OCI-LY1 (cell line): ENCODE measurements at regions not wholly inside any gene's neighbourhood (a gene's known extent, or its start where the extent isn't known, plus 50 kb on each side); places are given as distances from the start of the nearest gene placed in this dataset.

Experiments
- H2AFZ ChIP-seq: fragments of 200-600 bp; sonication (generic), shearing (Covaris generic); 2 replicates; pipeline ENCODE4 v1.6.0; 2014; ENCODE audit warnings: antibody characterized with exemption, mild to moderate bottlenecking, low read length
- H3F3A ChIP-seq: fragments of 200-600 bp; sonication (generic), shearing (Covaris generic); 2 replicates; pipeline ENCODE4 v1.6.0; 2014; ENCODE audit warnings: mild to moderate bottlenecking, antibody characterized with exemption, low read length, moderate library complexity; ENCODE audit not compliant: insufficient read depth
- H3K27ac ChIP-seq: fragments of 200-600 bp; sonication (generic); 2 replicates; pipeline ENCODE4 v1.5.1; 2014; ENCODE audit warnings: low read length, mixed run types, mild to moderate bottlenecking, low read depth; ENCODE audit not compliant: poor library complexity, severe bottlenecking
- H3K27me3 ChIP-seq: fragments of 200-600 bp; sonication (generic); 2 replicates; pipeline ENCODE4 v1.6.0; 2014; ENCODE audit warnings: antibody characterized with exemption, mild to moderate bottlenecking, low read length, moderate library complexity; ENCODE audit not compliant: insufficient read depth
- H3K36me3 ChIP-seq: fragments of 200-600 bp; sonication (generic); 2 replicates; pipeline ENCODE4 v1.6.1; 2014; ENCODE audit warnings: mild to moderate bottlenecking, antibody characterized with exemption, low read length, moderate library complexity, mixed read lengths; ENCODE audit not compliant: insufficient read depth
- H3K4me1 ChIP-seq: fragments of 200-600 bp; sonication (generic); 2 replicates; pipeline ENCODE4 v1.5.1; 2014; ENCODE audit warnings: mild to moderate bottlenecking, low read length, moderate library complexity; ENCODE audit not compliant: insufficient read depth, severe bottlenecking
- H3K4me2 ChIP-seq: fragments of 200-600 bp; sonication (generic), shearing (Covaris generic); 2 replicates; pipeline ENCODE4 v1.6.1; 2014; ENCODE audit warnings: low read length
- H3K4me3 ChIP-seq: fragments of 200-600 bp; sonication (generic); 2 replicates; pipeline ENCODE4 v1.5.1; 2014; ENCODE audit warnings: low read length, low read depth, mild to moderate bottlenecking, mixed read lengths; ENCODE audit not compliant: poor library complexity, severe bottlenecking
- H3K79me2 ChIP-seq: fragments of 200-600 bp; shearing (Covaris generic); 2 replicates; pipeline ENCODE4 v1.6.1; 2016; ENCODE audit warnings: mixed run types, low read length, mixed read lengths; ENCODE audit not compliant: insufficient read depth
- H3K9ac ChIP-seq: fragments of 200-600 bp; sonication (generic), shearing (Covaris generic); 2 replicates; pipeline ENCODE4 v1.6.1; 2014; ENCODE audit warnings: mild to moderate bottlenecking, low read length, mixed read lengths
- H3K9me2 ChIP-seq: fragments of 200-600 bp; sonication (generic), shearing (Covaris generic); 2 replicates; pipeline ENCODE4 v1.6.1; 2014; ENCODE audit warnings: low read depth, mild to moderate bottlenecking, low read length, mixed read lengths
- H3K9me3 ChIP-seq: fragments of 200-600 bp; shearing (Covaris generic); 2 replicates; pipeline ENCODE4 v1.6.1; 2014; ENCODE audit warnings: low read length, mixed read lengths
- H4K20me1 ChIP-seq: fragments of 200-600 bp; sonication (generic), shearing (Covaris generic); 2 replicates; pipeline ENCODE4 v1.6.0; 2016; ENCODE audit warnings: mild to moderate bottlenecking, low read length; ENCODE audit not compliant: insufficient read depth
- CTCF ChIP-seq: fragments of 200-600 bp; sonication (generic), shearing (Covaris generic); IDR thresholded peaks from 2 replicates; pipeline ENCODE4 v1.5.1; 2017; ENCODE audit warnings: mild to moderate bottlenecking, antibody characterized with exemption, low read length, moderate library complexity, mixed read lengths
- EZH2 ChIP-seq: fragments of 200-600 bp; sonication (generic), shearing (Covaris generic); IDR thresholded peaks from 2 replicates; pipeline ENCODE4 v1.8.0; 2017; ENCODE audit warnings: borderline replicate concordance, mixed run types, mild to moderate bottlenecking, antibody characterized with exemption, low read length, moderate library complexity, mixed read lengths

- H3K27me3 ChIP-seq: no peaks in the 10 kb centered on the region
- no peak overlapping the region for H3K9ac ChIP-seq
- H3K4me1 ChIP-seq: no peaks in the 10 kb centered on the region
- no peak overlapping the region for H3K4me2 ChIP-seq
- no peaks in the 10 kb centered on the region for H3F3A ChIP-seq
- no peak overlapping the region for H2AFZ ChIP-seq
- H4K20me1 ChIP-seq: no peaks in the 10 kb centered on the region
- H3K9me3 ChIP-seq: no peaks in the 10 kb centered on the region
- no peak overlapping the region for H3K4me3 ChIP-seq
- no peaks in the 10 kb centered on the region for H3K36me3 ChIP-seq
- H3K9me2 ChIP-seq: no peaks in the 10 kb centered on the region
- no peaks in the 10 kb centered on the region for H3K79me2 ChIP-seq
- no peak overlapping the region for H3K27ac ChIP-seq
- TF ChIP-seq EZH2: no peak
- TF ChIP-seq CTCF: no peak
Measured at GRCh38 chr2:193796847-193797246, 1602.1 kb upstream of the TMEFF2 start.

- Histone ChIP-seq H3K9me3 (no peaks in the 10 kb centered on the region), H3K27me3 (no peaks in the 10 kb centered on the region), H3K27ac (no peak overlapping the region), H3K79me2 (no peaks in the 10 kb centered on the region), H3K4me3 (no peak overlapping the region), H4K20me1 (no peaks in the 10 kb centered on the region), H3K4me1 (no peaks in the 10 kb centered on the region), H3K9ac (no peak overlapping the region), H2AFZ (no peak overlapping the region), H3K4me2 (no peak overlapping the region), H3K36me3 (no peaks in the 10 kb centered on the region), H3K9me2 (no peaks in the 10 kb centered on the region), H3F3A (no peaks in the 10 kb centered on the region)
- TF ChIP-seq EZH2 (no peak), CTCF (no peak)
Measured at GRCh38 chr2:193793914-193794313, 1599.2 kb upstream of the TMEFF2 start.

- no peaks in the 10 kb centered on the region for H3K36me3 ChIP-seq
- no peaks in the 10 kb centered on the region for H3F3A ChIP-seq
- TF ChIP-seq CTCF (no peak), EZH2 (no peak)
Measured at GRCh38 chr2:193783681-193784080, 1588.9 kb upstream of the TMEFF2 start.

More at GRCh38 chr2:193783681-193784080, 1588.9 kb upstream of the TMEFF2 start:
- Histone ChIP-seq H3K4me2 (no peak overlapping the region), H3K79me2 (no peaks in the 10 kb centered on the region), H3K9ac (no peak overlapping the region), H2AFZ (no peak overlapping the region), H3K27me3 (no peaks in the 10 kb centered on the region), H4K20me1 (no peaks in the 10 kb centered on the region), H3K4me1 (no peaks in the 10 kb centered on the region), H3K9me3 (no peaks in the 10 kb centered on the region), H3K4me3 (no peak overlapping the region), H3K9me2 (no peaks in the 10 kb centered on the region), H3K27ac (no peak overlapping the region)
